Activated CD8-positive, alpha-beta T cell treated with anti-CD3 and anti-CD28 coated beads for 36 hours (primary cell): ENCODE measurements at regions not wholly inside any gene's neighbourhood (a gene's known extent, or its start where the extent isn't known, plus 50 kb on each side); places are given as distances from the start of the nearest gene placed in this dataset.

ENCODE experiments used
- ATAC-seq: fragments of 200-7000 bp; cut with Tn5 transposase; one replicate; pipeline ENCODE4 v1.10.0; 2021; ENCODE audit warnings: mild to moderate bottlenecking, moderate library complexity
- CTCF ChIA-PET: fragments of 350-600 bp; sonication (Branson Sonifier 250); formaldehyde crosslinking; loops from one replicate; lab custom pipeline; 2021; ENCODE audit warnings: antibody characterized with exemption; lab: Charles Lee
- POLR2A ChIA-PET: fragments of 350-600 bp; sonication (Branson Sonifier 250); formaldehyde crosslinking; loops from one replicate; lab custom pipeline; 2021; ENCODE audit warnings: antibody characterized with exemption; lab: Charles Lee
- DNase-seq: peaks from one replicate; pipeline ENCODE4 v3.0.0-alpha.2; 2020
- H3K27ac Mint-ChIP-seq: one replicate; pipeline ENCODE4 v1.8.0; 2021; ENCODE audit warnings: mild to moderate bottlenecking, mixed read lengths
- H3K27me3 Mint-ChIP-seq: one replicate; pipeline ENCODE4 v1.8.0; 2021; ENCODE audit warnings: mixed read lengths
- H3K36me3 Mint-ChIP-seq: one replicate; pipeline ENCODE4 v1.8.0; 2021; ENCODE audit warnings: low read depth, mixed read lengths
- H3K4me1 Mint-ChIP-seq: one replicate; pipeline ENCODE4 v1.8.0; 2021; ENCODE audit warnings: low read depth, mixed read lengths
- H3K4me3 Mint-ChIP-seq: one replicate; pipeline ENCODE4 v1.8.0; 2021; ENCODE audit warnings: mild to moderate bottlenecking, moderate library complexity, mixed read lengths
- H3K9me3 Mint-ChIP-seq: one replicate; pipeline ENCODE4 v1.8.0; 2021; ENCODE audit warnings: mixed read lengths
- CTCF ChIP-seq: fragments of 200-600 bp; IDR thresholded peaks from one replicate; pipeline ENCODE4 v1.8.0; 2022; ENCODE audit warnings: antibody characterized with exemption, mild to moderate bottlenecking
- intact Hi-C: fragments of 100-400 bp; cut with micrococcal nuclease; formaldehyde crosslinking; loops from one replicate; pipeline ENCODE4 v1.10.0; 2022

- TF ChIP-seq CTCF = no peak
- ATAC-seq (no peak), DNase-seq (no peak)
- H3K4me3 Mint-ChIP-seq = no peak overlapping the region
- intact Hi-C loops = no loop called here
- no peaks in the 10 kb centered on the region for H3K9me3 Mint-ChIP-seq
- peaks cover 2% of the 10 kb centered on the region for H3K27me3 Mint-ChIP-seq
- no peaks in the 10 kb centered on the region for H3K4me1 Mint-ChIP-seq
- CTCF ChIA-PET = interaction anchor here (1.0 to 1.7 kb wide), 6 partner anchors 9 to 953 kb away, joined by 3 to 6 read pairs (median 4); no protein-coding TSS in a partner anchor
- POLR2A ChIA-PET = no interaction called here
- H3K36me3 Mint-ChIP-seq = no peaks in the 10 kb centered on the region
- H3K27ac Mint-ChIP-seq = no peak overlapping the region
Measured at GRCh38 chr13:107202371-107203023, 634.6 kb upstream of the ARGLU1 start.

GRCh38 chr13:107200491-107200890, 632.6 kb upstream of the ARGLU1 start:
- POLR2A ChIA-PET = no interaction called here

GRCh38 chr13:107192289-107192688, 624.4 kb upstream of the ARGLU1 start:
- DNase-seq (no peak), ATAC-seq (no peak)
- intact Hi-C loops = no loop called here
- Mint-ChIP-seq H3K4me3 (no peak overlapping the region), H3K36me3 (no peaks in the 10 kb centered on the region), H3K4me1 (no peaks in the 10 kb centered on the region), H3K27ac (no peak overlapping the region), H3K27me3 (no peaks in the 10 kb centered on the region), H3K9me3 (peaks cover 4% of the 10 kb centered on the region)
- no peak for TF ChIP-seq CTCF
- ChIA-PET CTCF (interaction anchor here (1.6 kb wide), 1 partner anchor 19 kb away, joined by 4 read pairs; no protein-coding TSS in a partner anchor), POLR2A (no interaction called here)

More at GRCh38 chr13:107200491-107200890, 632.6 kb upstream of the ARGLU1 start:
- DNase-seq = no peak
- CTCF ChIA-PET = no interaction called here
- Mint-ChIP-seq H3K4me3 (no peak overlapping the region), H3K4me1 (no peaks in the 10 kb centered on the region), H3K27ac (no peak overlapping the region), H3K27me3 (peaks cover 2% of the 10 kb centered on the region), H3K9me3 (peaks cover 4% of the 10 kb centered on the region), H3K36me3 (no peaks in the 10 kb centered on the region)
- TF ChIP-seq CTCF = no peak
- intact Hi-C loops = no loop called here
- ATAC-seq = no peak

- DNase-seq = no peak
- POLR2A ChIA-PET = no interaction called here
- Mint-ChIP-seq H3K36me3 (no peaks in the 10 kb centered on the region), H3K4me3 (no peak overlapping the region), H3K9me3 (no peaks in the 10 kb centered on the region), H3K4me1 (no peaks in the 10 kb centered on the region), H3K27ac (no peak overlapping the region), H3K27me3 (no peaks in the 10 kb centered on the region)
- intact Hi-C loops = no loop called here
- CTCF ChIA-PET = no interaction called here
- TF ChIP-seq CTCF = no peak
- no peak for ATAC-seq
Measured at GRCh38 chr13:107190065-107190464, 622.1 kb upstream of the ARGLU1 start.

- Mint-ChIP-seq H3K36me3 (no peaks in the 10 kb centered on the region), H3K9me3 (peaks cover 4% of the 10 kb centered on the region), H3K4me1 (no peaks in the 10 kb centered on the region), H3K4me3 (no peak overlapping the region), H3K27ac (no peak overlapping the region), H3K27me3 (no peaks in the 10 kb centered on the region)
- CTCF ChIA-PET = no interaction called here
- POLR2A ChIA-PET = no interaction called here
- intact Hi-C loops = no loop called here
- no peak for ATAC-seq
- DNase-seq = no peak
- TF ChIP-seq CTCF = no peak
Measured at GRCh38 chr13:107185889-107186288, 618.0 kb upstream of the ARGLU1 start.
